ENCODE measurements at regions not wholly inside any gene's neighbourhood (a gene's known extent, or its start where the extent isn't known, plus 50 kb on each side); places are given as distances from the start of the nearest gene placed in this dataset.

GRCh38 chr20:48031122-48031521 is 245.8 kb upstream of the SULF2 start:
- no peak for TF ChIP-seq TAF1 (IDR thresholded peaks at IDR 0.05; ENCODE audit: low read depth)
- TF ChIP-seq CEBPB (IDR thresholded peaks at IDR 0.05): no peak
- TF ChIP-seq FOXM1 (IDR thresholded peaks at IDR 0.05; ENCODE audit: borderline replicate concordance, low read depth): no peak
- TF ChIP-seq YY1 (IDR thresholded peaks at IDR 0.05; ENCODE audit: low read depth): no peak
- no peak for TF ChIP-seq MAX (IDR thresholded peaks at IDR 0.05)
- TF ChIP-seq USF1 (IDR thresholded peaks at IDR 0.05): no peak
- TF ChIP-seq TCF12 (IDR thresholded peaks at IDR 0.05; ENCODE audit: low read depth): no peak
- no peak for TF ChIP-seq EP300 (IDR thresholded peaks at IDR 0.05; ENCODE audit: borderline replicate concordance)

Data from Ishikawa (cell line).